ENCODE measurements at regions not wholly inside any gene's neighbourhood (a gene's known extent, or its start where the extent isn't known, plus 50 kb on each side); places are given as distances from the start of the nearest gene placed in this dataset.

DNA sequence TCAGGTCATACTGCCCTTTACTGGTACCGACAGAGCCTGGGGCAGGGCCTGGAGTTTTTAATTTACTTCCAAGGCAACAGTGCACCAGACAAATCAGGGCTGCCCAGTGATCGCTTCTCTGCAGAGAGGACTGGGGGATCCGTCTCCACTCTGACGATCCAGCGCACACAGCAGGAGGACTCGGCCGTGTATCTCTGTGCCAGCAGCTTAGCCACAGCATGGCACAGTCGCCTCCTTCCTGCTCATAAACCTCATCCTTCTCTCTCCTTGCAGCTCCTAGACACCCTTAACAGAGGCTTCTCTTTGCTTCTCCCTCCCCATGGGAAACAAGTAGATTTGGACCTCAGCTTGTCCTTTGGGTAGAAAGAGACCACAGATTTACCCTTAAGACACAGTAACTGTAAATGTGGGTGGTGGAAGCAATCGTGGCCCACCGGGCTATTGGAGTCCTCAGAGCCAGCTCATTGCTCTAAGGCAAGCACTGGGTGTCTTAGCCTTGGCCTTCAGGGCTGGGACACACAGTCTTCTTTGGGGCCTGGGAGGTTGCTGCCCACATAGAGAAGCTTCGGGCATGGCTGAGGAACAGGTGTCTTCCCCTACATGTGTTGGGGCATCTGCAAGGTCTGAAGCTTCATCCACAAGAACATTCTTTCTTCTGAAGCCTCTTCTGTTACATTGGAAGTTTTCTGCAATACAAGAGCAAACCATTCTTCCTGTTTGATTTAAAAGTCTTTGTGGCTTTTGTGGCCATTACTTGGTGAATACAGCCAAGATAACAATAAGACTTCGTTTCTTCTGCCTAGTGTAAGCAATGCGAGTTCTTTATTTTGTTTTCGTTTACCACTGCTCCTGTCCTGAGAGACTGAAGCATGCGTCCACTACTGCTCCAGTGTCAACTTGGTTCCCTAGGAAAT lies 95.5 kb upstream of the PRSS58 start:
- Histone ChIP-seq H3K9me3 (ENCODE audit: control insufficient read depth, insufficient read depth, low read depth, low read length) (no peaks in the 10 kb centered on the region), H3K4me2 (ENCODE audit: extremely low read depth, insufficient read depth, low read length) (no peak overlapping the region), H3K27me3 (ENCODE audit: control insufficient read depth, insufficient read depth, low read length) (no peaks in the 10 kb centered on the region), H3K36me3 (ENCODE audit: control insufficient read depth, insufficient read depth, low read length) (no peaks in the 10 kb centered on the region), H3K4me1 (ENCODE audit: control insufficient read depth, extremely low read depth, insufficient read depth, low read length) (no peaks in the 10 kb centered on the region), H3K4me3 (replicated peaks in 1 of 4; ENCODE audit: control extremely low read depth in 1 of 4, insufficient read depth in 1 of 4, low read depth in 3 of 4, low read length in 4 of 4) (no peak overlapping the region), H2AFZ (ENCODE audit: low read length) (no peak overlapping the region), H4K20me1 (ENCODE audit: control insufficient read depth, extremely low read depth, insufficient read depth, low read length) (no peaks in the 10 kb centered on the region), H3K9ac (ENCODE audit: insufficient read depth, low read length) (no peak overlapping the region), H3K79me2 (ENCODE audit: control insufficient read depth, insufficient read depth, low read length) (no peaks in the 10 kb centered on the region), H3K27ac (ENCODE audit: insufficient read depth, low read length) (no peak overlapping the region)
- TF ChIP-seq, protein P1, sequence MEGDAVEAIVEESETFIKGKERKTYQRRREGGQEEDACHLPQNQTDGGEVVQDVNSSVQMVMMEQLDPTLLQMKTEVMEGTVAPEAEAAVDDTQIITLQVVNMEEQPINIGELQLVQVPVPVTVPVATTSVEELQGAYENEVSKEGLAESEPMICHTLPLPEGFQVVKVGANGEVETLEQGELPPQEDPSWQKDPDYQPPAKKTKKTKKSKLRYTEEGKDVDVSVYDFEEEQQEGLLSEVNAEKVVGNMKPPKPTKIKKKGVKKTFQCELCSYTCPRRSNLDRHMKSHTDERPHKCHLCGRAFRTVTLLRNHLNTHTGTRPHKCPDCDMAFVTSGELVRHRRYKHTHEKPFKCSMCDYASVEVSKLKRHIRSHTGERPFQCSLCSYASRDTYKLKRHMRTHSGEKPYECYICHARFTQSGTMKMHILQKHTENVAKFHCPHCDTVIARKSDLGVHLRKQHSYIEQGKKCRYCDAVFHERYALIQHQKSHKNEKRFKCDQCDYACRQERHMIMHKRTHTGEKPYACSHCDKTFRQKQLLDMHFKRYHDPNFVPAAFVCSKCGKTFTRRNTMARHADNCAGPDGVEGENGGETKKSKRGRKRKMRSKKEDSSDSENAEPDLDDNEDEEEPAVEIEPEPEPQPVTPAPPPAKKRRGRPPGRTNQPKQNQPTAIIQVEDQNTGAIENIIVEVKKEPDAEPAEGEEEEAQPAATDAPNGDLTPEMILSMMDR (conservative IDR thresholded peaks at IDR 0.05 in 1 of 2, IDR thresholded peaks at IDR 0.05 in 1 of 2; ENCODE audit: low read depth in 1 of 2, low read length in 2 of 2): no peak
- no peak for TF ChIP-seq EZH2 (IDR thresholded peaks at IDR 0.05; ENCODE audit: low read length, missing control alignments)
- no peak for DNase-seq (ENCODE audit: low read depth in 2 of 2)

DNA sequence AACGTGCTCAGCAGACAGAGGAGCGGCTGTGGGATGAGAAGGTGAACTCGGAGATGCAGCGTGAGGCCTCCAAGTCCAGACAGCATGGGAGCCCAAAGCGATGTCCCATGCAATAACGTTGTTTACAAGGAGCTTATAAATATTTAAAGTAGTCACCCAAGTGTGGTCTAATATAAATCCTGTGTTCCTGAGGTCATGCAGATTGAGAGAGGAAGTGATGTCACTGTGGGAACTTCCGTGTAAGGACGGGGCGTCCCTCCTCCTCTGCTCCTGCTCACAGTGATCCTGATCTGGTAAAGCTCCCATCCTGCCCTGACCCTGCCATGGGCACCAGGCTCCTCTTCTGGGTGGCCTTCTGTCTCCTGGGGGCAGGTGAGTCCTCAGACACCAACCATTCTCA lies 94.7 kb upstream of the PRSS58 start:
- no peaks in the 10 kb centered on the region for H3K36me3 ChIP-seq (ENCODE audit: control insufficient read depth, insufficient read depth, low read length)
- DNase-seq (ENCODE audit: low read depth in 2 of 2): no peak
- H2AFZ ChIP-seq (ENCODE audit: low read length): no peak overlapping the region
- no peak overlapping the region for H3K27ac ChIP-seq (ENCODE audit: insufficient read depth, low read length)
- H3K4me2 ChIP-seq (ENCODE audit: extremely low read depth, insufficient read depth, low read length): no peak overlapping the region
- no peak overlapping the region for H3K9ac ChIP-seq (ENCODE audit: insufficient read depth, low read length)
- no peaks in the 10 kb centered on the region for H3K9me3 ChIP-seq (ENCODE audit: control insufficient read depth, insufficient read depth, low read depth, low read length)
- H3K4me1 ChIP-seq (ENCODE audit: control insufficient read depth, extremely low read depth, insufficient read depth, low read length): no peaks in the 10 kb centered on the region
- no peaks in the 10 kb centered on the region for H4K20me1 ChIP-seq (ENCODE audit: control insufficient read depth, extremely low read depth, insufficient read depth, low read length)
- H3K79me2 ChIP-seq (ENCODE audit: control insufficient read depth, insufficient read depth, low read length): no peaks in the 10 kb centered on the region
- H3K4me3 ChIP-seq (replicated peaks in 1 of 4; ENCODE audit: control extremely low read depth in 1 of 4, insufficient read depth in 1 of 4, low read depth in 3 of 4, low read length in 4 of 4): no peak overlapping the region
- H3K27me3 ChIP-seq (ENCODE audit: control insufficient read depth, insufficient read depth, low read length): no peaks in the 10 kb centered on the region
- no peak for TF ChIP-seq EZH2 (IDR thresholded peaks at IDR 0.05; ENCODE audit: low read length, missing control alignments)
- TF ChIP-seq, protein P1 (conservative IDR thresholded peaks at IDR 0.05 in 1 of 2, IDR thresholded peaks at IDR 0.05 in 1 of 2; ENCODE audit: low read depth in 1 of 2, low read length in 2 of 2): no peak

GRCh38 chr7:142351145-142351544 lies 93.3 kb upstream of the PRSS58 start:
- TF ChIP-seq, protein P1 (conservative IDR thresholded peaks at IDR 0.05 in 1 of 2, IDR thresholded peaks at IDR 0.05 in 1 of 2; ENCODE audit: low read depth in 1 of 2, low read length in 2 of 2): no peak
- no peak for TF ChIP-seq EZH2 (IDR thresholded peaks at IDR 0.05; ENCODE audit: low read length, missing control alignments)
- Histone ChIP-seq H3K4me3 (replicated peaks in 1 of 4; ENCODE audit: control extremely low read depth in 1 of 4, insufficient read depth in 1 of 4, low read depth in 3 of 4, low read length in 4 of 4) (no peak overlapping the region), H4K20me1 (ENCODE audit: control insufficient read depth, extremely low read depth, insufficient read depth, low read length) (no peaks in the 10 kb centered on the region), H3K36me3 (ENCODE audit: control insufficient read depth, insufficient read depth, low read length) (no peaks in the 10 kb centered on the region), H3K4me1 (ENCODE audit: control insufficient read depth, extremely low read depth, insufficient read depth, low read length) (no peaks in the 10 kb centered on the region), H3K9ac (ENCODE audit: insufficient read depth, low read length) (no peak overlapping the region), H3K79me2 (ENCODE audit: control insufficient read depth, insufficient read depth, low read length) (no peaks in the 10 kb centered on the region), H3K4me2 (ENCODE audit: extremely low read depth, insufficient read depth, low read length) (no peak overlapping the region), H3K9me3 (ENCODE audit: control insufficient read depth, insufficient read depth, low read depth, low read length) (no peaks in the 10 kb centered on the region), H2AFZ (ENCODE audit: low read length) (no peak overlapping the region), H3K27ac (ENCODE audit: insufficient read depth, low read length) (no peak overlapping the region), H3K27me3 (ENCODE audit: control insufficient read depth, insufficient read depth, low read length) (no peaks in the 10 kb centered on the region)
- DNase-seq (ENCODE audit: low read depth in 2 of 2): no peak
